ENCODE measurements at regions not wholly inside any gene's neighbourhood (a gene's known extent, or its start where the extent isn't known, plus 50 kb on each side); places are given as distances from the start of the nearest gene placed in this dataset.

DNA sequence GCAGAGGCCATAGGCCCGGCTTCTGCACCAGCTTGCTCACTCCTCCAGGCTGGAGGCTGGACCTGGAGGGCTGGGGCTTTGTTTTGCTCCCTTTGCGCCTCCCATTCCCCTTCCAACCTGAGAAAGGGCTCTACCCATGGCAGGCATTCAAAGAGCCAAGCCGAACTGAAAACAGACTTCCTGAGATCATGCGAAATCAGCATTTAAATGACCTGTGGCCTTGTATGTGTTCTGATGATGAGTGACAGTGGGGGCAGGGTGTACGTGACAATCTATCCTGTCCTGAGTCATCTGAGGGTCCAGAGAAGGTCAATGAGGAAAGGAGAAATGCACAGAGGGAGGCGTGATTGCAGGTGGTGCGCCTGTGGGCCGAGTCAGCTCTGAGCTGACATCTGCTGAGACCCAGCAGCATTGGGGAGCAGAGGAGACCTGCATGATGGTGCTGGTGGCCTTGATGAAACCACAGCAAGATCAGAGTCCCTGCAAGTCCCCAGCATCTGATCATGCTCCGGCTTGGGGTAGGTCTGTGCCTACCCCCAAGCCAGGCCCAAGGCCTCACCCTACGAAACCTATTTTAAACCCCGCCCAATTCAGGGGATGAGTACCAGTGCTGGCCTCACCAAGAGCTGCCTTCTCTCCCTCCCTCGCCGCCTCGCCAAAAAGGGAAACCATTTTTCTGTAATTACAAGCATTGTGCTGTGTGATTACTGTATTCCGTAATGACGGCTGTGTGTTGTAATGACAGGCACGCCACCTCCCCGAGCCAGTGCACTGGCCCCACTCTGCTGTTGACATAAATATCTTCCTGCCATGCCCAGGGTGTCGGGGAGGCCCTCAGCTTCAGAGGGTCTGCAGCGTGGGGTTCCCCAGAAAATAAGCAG lies 95.2 kb upstream of the ANO1 start:
- TF ChIP-seq BHLHE40 (IDR thresholded peaks at IDR 0.05; ENCODE audit: borderline replicate concordance) (no peak), FOXK2 (IDR thresholded peaks at IDR 0.05) (no peak)
